HT1080 (cell line): ENCODE measurements at regions not wholly inside any gene's neighbourhood (a gene's known extent, or its start where the extent isn't known, plus 50 kb on each side); places are given as distances from the start of the nearest gene placed in this dataset.
"Not testable (repeated sequence)": the region's sequence is repeated elsewhere in the genome, so short reads cannot be mapped to it uniquely, and the experiment has no call there.

ENCODE experiments used
- DNase-seq: peaks from one replicate; pipeline ENCODE4 v3.0.0-alpha.2; 2015; ENCODE audit warnings: low read depth

- no peak for DNase-seq
Observed at GRCh38 chr13:83731113-83731512, 151.2 kb downstream of the SLITRK1 start.

GRCh38 chr13:83730674-83731073 is 151.6 kb downstream of the SLITRK1 start:
- DNase-seq: no peak

- no peak for DNase-seq
Observed at GRCh38 chr13:83722443-83722842, 159.8 kb downstream of the SLITRK1 start.

GRCh38 chr13:83716121-83716520 is 166.2 kb downstream of the SLITRK1 start:
- no peak for DNase-seq

- no peak for DNase-seq
Observed at GRCh38 chr13:83714236-83714635, 168.0 kb downstream of the SLITRK1 start.

GRCh38 chr13:83710133-83710515 is 172.2 kb downstream of the SLITRK1 start:
- DNase-seq: no peak

GRCh38 chr13:83709426-83710132 is 172.7 kb downstream of the SLITRK1 start:
- DNase-seq: peak; percentile 7

- no peak for DNase-seq
Observed at GRCh38 chr13:83702021-83702420, 180.3 kb downstream of the SLITRK1 start.

GRCh38 chr13:83692800-83693199 is 189.5 kb downstream of the SLITRK1 start:
- no peak for DNase-seq

GRCh38 chr13:83691966-83692365 is 190.3 kb downstream of the SLITRK1 start:
- no peak for DNase-seq

GRCh38 chr13:83681547-83681946 is 200.7 kb downstream of the SLITRK1 start:
- DNase-seq: no peak

GRCh38 chr13:83677985-83678384 is 204.3 kb downstream of the SLITRK1 start:
- DNase-seq: no peak

- no peak for DNase-seq
Observed at GRCh38 chr13:83672612-83673011, 209.7 kb downstream of the SLITRK1 start.

GRCh38 chr13:83667606-83668005 is 214.7 kb downstream of the SLITRK1 start:
- peak; percentile 18 for DNase-seq

GRCh38 chr13:83666141-83666540 is 216.1 kb downstream of the SLITRK1 start:
- no peak for DNase-seq

GRCh38 chr13:83657281-83657680 is 225.0 kb downstream of the SLITRK1 start:
- no peak for DNase-seq

GRCh38 chr13:83642617-83643016 is 239.7 kb downstream of the SLITRK1 start:
- not testable (repeated sequence) for DNase-seq

- DNase-seq: no peak
Observed at GRCh38 chr13:83634601-83635000, 247.7 kb downstream of the SLITRK1 start.

- DNase-seq: no peak
Observed at GRCh38 chr13:83633746-83634145, 248.5 kb downstream of the SLITRK1 start.

- peak; percentile 1 for DNase-seq
Observed at GRCh38 chr13:83622422-83622784, 259.9 kb downstream of the SLITRK1 start.

GRCh38 chr13:83621765-83622421 is 260.4 kb downstream of the SLITRK1 start:
- DNase-seq: no peak

GRCh38 chr13:83620530-83621220 is 261.6 kb downstream of the SLITRK1 start:
- DNase-seq: peak; percentile 47

GRCh38 chr13:83618966-83619365 is 263.3 kb downstream of the SLITRK1 start:
- DNase-seq: peak; percentile 62
